Vagina (tissue), 2 donors: ENCODE measurements at regions not wholly inside any gene's neighbourhood (a gene's known extent, or its start where the extent isn't known, plus 50 kb on each side); places are given as distances from the start of the nearest gene placed in this dataset.

Source experiments
- POLR2A ChIP-seq, 2 donors: fragments of 450-650 bp; IDR thresholded peaks; one replicate each; pipeline ENCODE4 v1.6.1; 2017; ENCODE audit warnings: antibody characterized with exemption in 2 of 2, mild to moderate bottlenecking in 2 of 2, moderate library complexity in 2 of 2
- POLR2AphosphoS5 ChIP-seq, 2 donors: sonication (generic); formaldehyde crosslinking; IDR thresholded peaks; one replicate each; pipeline ENCODE4 v1.9.0; 2017; ENCODE audit warnings: antibody characterized with exemption in 2 of 2, mild to moderate bottlenecking in 2 of 2, low read depth in 1 of 2; ENCODE audit not compliant: insufficient read depth in 1 of 2
- TF ChIP-seq, protein P1 (sequence below), 3 experiments: fragments of 450-650 bp in 2 of 3; fragments of 200-600 bp in 1 of 3; sonication (generic) in 1 of 3; IDR thresholded peaks; one replicate each; pipeline ENCODE4 v1.5.1; 2017 to 2019; ENCODE audit warnings: antibody characterized with exemption in 3 of 3, mild to moderate bottlenecking in 2 of 3, moderate library complexity in 2 of 3

DNA sequence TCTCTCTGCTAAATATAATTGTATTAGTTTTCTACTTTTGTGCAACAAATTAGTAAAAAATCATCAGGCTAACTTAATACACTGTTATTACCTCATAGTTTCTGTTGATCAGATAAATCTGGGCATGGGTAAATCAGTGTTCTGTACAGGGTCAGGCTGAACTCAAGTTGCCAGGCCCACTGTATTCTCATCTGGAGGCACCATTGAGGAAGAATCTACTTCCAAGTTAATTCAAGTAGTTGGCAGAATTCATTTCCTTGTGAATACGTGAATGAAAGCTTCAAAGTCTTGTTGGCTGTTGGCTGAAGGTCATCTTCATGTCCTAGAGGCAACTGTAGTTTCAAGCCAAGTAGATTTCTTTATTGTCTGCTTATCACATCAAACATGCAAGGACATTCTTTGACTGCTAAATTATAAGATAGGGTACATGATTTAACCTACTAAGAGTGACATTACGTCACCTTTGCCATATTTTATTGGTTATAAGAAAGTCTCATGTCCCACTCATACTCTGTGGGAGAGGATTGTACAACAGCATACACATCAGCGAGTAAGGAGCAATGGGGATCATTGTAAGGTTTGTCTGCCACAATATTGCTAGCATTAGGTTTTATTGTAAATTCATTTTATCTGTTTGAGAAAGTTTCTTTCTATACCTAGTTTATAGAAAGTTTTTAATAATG lies 1219.0 kb downstream of the ARAP2 start:
- TF ChIP-seq, protein P1, sequence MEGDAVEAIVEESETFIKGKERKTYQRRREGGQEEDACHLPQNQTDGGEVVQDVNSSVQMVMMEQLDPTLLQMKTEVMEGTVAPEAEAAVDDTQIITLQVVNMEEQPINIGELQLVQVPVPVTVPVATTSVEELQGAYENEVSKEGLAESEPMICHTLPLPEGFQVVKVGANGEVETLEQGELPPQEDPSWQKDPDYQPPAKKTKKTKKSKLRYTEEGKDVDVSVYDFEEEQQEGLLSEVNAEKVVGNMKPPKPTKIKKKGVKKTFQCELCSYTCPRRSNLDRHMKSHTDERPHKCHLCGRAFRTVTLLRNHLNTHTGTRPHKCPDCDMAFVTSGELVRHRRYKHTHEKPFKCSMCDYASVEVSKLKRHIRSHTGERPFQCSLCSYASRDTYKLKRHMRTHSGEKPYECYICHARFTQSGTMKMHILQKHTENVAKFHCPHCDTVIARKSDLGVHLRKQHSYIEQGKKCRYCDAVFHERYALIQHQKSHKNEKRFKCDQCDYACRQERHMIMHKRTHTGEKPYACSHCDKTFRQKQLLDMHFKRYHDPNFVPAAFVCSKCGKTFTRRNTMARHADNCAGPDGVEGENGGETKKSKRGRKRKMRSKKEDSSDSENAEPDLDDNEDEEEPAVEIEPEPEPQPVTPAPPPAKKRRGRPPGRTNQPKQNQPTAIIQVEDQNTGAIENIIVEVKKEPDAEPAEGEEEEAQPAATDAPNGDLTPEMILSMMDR (IDR thresholded peaks at IDR 0.05): no peak
- TF ChIP-seq POLR2AphosphoS5 (IDR thresholded peaks at IDR 0.05; ENCODE audit: insufficient read depth in 1 of 2, low read depth in 1 of 2): no peak
- TF ChIP-seq POLR2A (IDR thresholded peaks at IDR 0.05): no peak
